OCI-LY1 (cell line): ENCODE measurements at regions not wholly inside any gene's neighbourhood (a gene's known extent, or its start where the extent isn't known, plus 50 kb on each side); places are given as distances from the start of the nearest gene placed in this dataset.

ENCODE experiments used
- H2AFZ ChIP-seq: fragments of 200-600 bp; sonication (generic), shearing (Covaris generic); 2 replicates; pipeline ENCODE4 v1.6.0; 2014; ENCODE audit warnings: antibody characterized with exemption, mild to moderate bottlenecking, low read length
- H3F3A ChIP-seq: fragments of 200-600 bp; sonication (generic), shearing (Covaris generic); 2 replicates; pipeline ENCODE4 v1.6.0; 2014; ENCODE audit warnings: mild to moderate bottlenecking, antibody characterized with exemption, low read length, moderate library complexity; ENCODE audit not compliant: insufficient read depth
- H3K27ac ChIP-seq: fragments of 200-600 bp; sonication (generic); 2 replicates; pipeline ENCODE4 v1.5.1; 2014; ENCODE audit warnings: low read length, mixed run types, mild to moderate bottlenecking, low read depth; ENCODE audit not compliant: poor library complexity, severe bottlenecking
- H3K27me3 ChIP-seq: fragments of 200-600 bp; sonication (generic); 2 replicates; pipeline ENCODE4 v1.6.0; 2014; ENCODE audit warnings: antibody characterized with exemption, mild to moderate bottlenecking, low read length, moderate library complexity; ENCODE audit not compliant: insufficient read depth
- H3K36me3 ChIP-seq: fragments of 200-600 bp; sonication (generic); 2 replicates; pipeline ENCODE4 v1.6.1; 2014; ENCODE audit warnings: mild to moderate bottlenecking, antibody characterized with exemption, low read length, moderate library complexity, mixed read lengths; ENCODE audit not compliant: insufficient read depth
- H3K4me1 ChIP-seq: fragments of 200-600 bp; sonication (generic); 2 replicates; pipeline ENCODE4 v1.5.1; 2014; ENCODE audit warnings: mild to moderate bottlenecking, low read length, moderate library complexity; ENCODE audit not compliant: insufficient read depth, severe bottlenecking
- H3K4me2 ChIP-seq: fragments of 200-600 bp; sonication (generic), shearing (Covaris generic); 2 replicates; pipeline ENCODE4 v1.6.1; 2014; ENCODE audit warnings: low read length
- H3K4me3 ChIP-seq: fragments of 200-600 bp; sonication (generic); 2 replicates; pipeline ENCODE4 v1.5.1; 2014; ENCODE audit warnings: low read length, low read depth, mild to moderate bottlenecking, mixed read lengths; ENCODE audit not compliant: poor library complexity, severe bottlenecking
- H3K79me2 ChIP-seq: fragments of 200-600 bp; shearing (Covaris generic); 2 replicates; pipeline ENCODE4 v1.6.1; 2016; ENCODE audit warnings: mixed run types, low read length, mixed read lengths; ENCODE audit not compliant: insufficient read depth
- H3K9ac ChIP-seq: fragments of 200-600 bp; sonication (generic), shearing (Covaris generic); 2 replicates; pipeline ENCODE4 v1.6.1; 2014; ENCODE audit warnings: mild to moderate bottlenecking, low read length, mixed read lengths
- H3K9me2 ChIP-seq: fragments of 200-600 bp; sonication (generic), shearing (Covaris generic); 2 replicates; pipeline ENCODE4 v1.6.1; 2014; ENCODE audit warnings: low read depth, mild to moderate bottlenecking, low read length, mixed read lengths
- H3K9me3 ChIP-seq: fragments of 200-600 bp; shearing (Covaris generic); 2 replicates; pipeline ENCODE4 v1.6.1; 2014; ENCODE audit warnings: low read length, mixed read lengths
- H4K20me1 ChIP-seq: fragments of 200-600 bp; sonication (generic), shearing (Covaris generic); 2 replicates; pipeline ENCODE4 v1.6.0; 2016; ENCODE audit warnings: mild to moderate bottlenecking, low read length; ENCODE audit not compliant: insufficient read depth
- EZH2 ChIP-seq: fragments of 200-600 bp; sonication (generic), shearing (Covaris generic); IDR thresholded peaks from 2 replicates; pipeline ENCODE4 v1.8.0; 2017; ENCODE audit warnings: borderline replicate concordance, mixed run types, mild to moderate bottlenecking, antibody characterized with exemption, low read length, moderate library complexity, mixed read lengths
- TF ChIP-seq, protein P1 (sequence below): fragments of 200-600 bp; sonication (generic), shearing (Covaris generic); IDR thresholded peaks from 2 replicates; pipeline ENCODE4 v1.5.1; 2017; ENCODE audit warnings: mild to moderate bottlenecking, antibody characterized with exemption, low read length, moderate library complexity, mixed read lengths

- H3K9me2 ChIP-seq, result no peaks in the 10 kb centered on the region; the same call in 1 of the 2 replicates
- H4K20me1 ChIP-seq, result no peaks in the 10 kb centered on the region
- H3K4me1 ChIP-seq, result no peaks in the 10 kb centered on the region
- H3K79me2 ChIP-seq, result no peaks in the 10 kb centered on the region
- H3K9ac ChIP-seq, result no peak overlapping the region
- H3K27ac ChIP-seq, result no peak overlapping the region
- no peaks in the 10 kb centered on the region for H3K27me3 ChIP-seq
- H2AFZ ChIP-seq, result no peak overlapping the region
- no peaks in the 10 kb centered on the region for H3F3A ChIP-seq
- TF ChIP-seq EZH2, result no peak
- TF ChIP-seq, protein P1, sequence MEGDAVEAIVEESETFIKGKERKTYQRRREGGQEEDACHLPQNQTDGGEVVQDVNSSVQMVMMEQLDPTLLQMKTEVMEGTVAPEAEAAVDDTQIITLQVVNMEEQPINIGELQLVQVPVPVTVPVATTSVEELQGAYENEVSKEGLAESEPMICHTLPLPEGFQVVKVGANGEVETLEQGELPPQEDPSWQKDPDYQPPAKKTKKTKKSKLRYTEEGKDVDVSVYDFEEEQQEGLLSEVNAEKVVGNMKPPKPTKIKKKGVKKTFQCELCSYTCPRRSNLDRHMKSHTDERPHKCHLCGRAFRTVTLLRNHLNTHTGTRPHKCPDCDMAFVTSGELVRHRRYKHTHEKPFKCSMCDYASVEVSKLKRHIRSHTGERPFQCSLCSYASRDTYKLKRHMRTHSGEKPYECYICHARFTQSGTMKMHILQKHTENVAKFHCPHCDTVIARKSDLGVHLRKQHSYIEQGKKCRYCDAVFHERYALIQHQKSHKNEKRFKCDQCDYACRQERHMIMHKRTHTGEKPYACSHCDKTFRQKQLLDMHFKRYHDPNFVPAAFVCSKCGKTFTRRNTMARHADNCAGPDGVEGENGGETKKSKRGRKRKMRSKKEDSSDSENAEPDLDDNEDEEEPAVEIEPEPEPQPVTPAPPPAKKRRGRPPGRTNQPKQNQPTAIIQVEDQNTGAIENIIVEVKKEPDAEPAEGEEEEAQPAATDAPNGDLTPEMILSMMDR, result no peak
- no peaks in the 10 kb centered on the region for H3K9me3 ChIP-seq
- H3K4me2 ChIP-seq, result no peak overlapping the region
- no peak overlapping the region for H3K4me3 ChIP-seq
- no peaks in the 10 kb centered on the region for H3K36me3 ChIP-seq
These were observed 181.8 kb upstream of the MEF2C start for GRCh38 chr5:89064736-89065135.

DNA sequence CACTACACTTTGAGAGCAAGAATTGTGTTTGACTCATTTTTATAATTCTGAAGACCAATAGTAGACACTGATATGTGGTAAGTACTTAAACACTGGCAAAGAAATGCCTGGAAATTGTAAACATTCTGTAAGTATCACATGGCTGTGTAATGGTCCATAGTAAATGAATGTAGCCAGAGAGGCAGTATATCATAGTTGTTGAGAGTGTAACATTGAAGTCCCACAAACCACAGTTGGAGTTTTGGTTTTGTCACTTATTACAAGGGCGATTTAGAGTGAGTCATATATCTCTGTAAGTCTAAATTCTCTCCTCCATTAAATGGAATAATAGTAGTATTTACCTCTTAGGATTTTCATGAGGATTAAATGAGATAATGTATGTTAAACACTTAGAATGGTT lies 181.1 kb upstream of the MEF2C start:
- Histone ChIP-seq H2AFZ (no peak overlapping the region), H3K79me2 (no peaks in the 10 kb centered on the region), H3K27ac (no peak overlapping the region), H3K4me3 (no peak overlapping the region), H3K4me2 (no peak overlapping the region), H3F3A (no peaks in the 10 kb centered on the region), H4K20me1 (no peaks in the 10 kb centered on the region), H3K9me2 (no peaks in the 10 kb centered on the region; the same call in 1 of the 2 replicates), H3K4me1 (no peaks in the 10 kb centered on the region), H3K36me3 (no peaks in the 10 kb centered on the region), H3K9ac (no peak overlapping the region), H3K9me3 (no peaks in the 10 kb centered on the region), H3K27me3 (no peaks in the 10 kb centered on the region)
- no peak for TF ChIP-seq EZH2
- TF ChIP-seq, protein P1, result no peak

DNA sequence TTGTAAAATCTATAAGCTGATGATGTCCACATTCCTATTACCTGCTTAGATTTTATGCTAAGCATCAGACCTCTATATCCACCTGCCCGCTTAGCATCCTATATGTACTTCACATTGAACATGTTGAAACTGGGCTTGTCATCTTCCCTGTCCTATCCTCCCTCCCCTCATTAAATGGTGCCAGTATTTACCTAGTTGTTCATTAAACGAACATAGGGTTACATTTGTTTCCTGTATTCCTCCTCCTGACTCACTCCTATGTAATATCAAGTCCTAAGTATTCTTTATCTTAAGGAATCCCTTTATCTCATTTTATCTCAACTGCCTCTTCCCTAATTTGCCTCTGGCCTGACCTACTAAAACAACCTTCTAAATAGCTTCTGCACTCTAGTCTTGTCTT lies 177.8 kb upstream of the MEF2C start:
- Histone ChIP-seq H3K9me2 (no peaks in the 10 kb centered on the region; the same call in 1 of the 2 replicates), H3K9ac (no peak overlapping the region), H3K79me2 (no peaks in the 10 kb centered on the region), H3K4me3 (no peak overlapping the region), H3K27ac (no peak overlapping the region), H3K36me3 (no peaks in the 10 kb centered on the region), H3F3A (no peaks in the 10 kb centered on the region), H2AFZ (no peak overlapping the region), H4K20me1 (no peaks in the 10 kb centered on the region), H3K9me3 (no peaks in the 10 kb centered on the region), H3K4me2 (no peak overlapping the region), H3K4me1 (no peaks in the 10 kb centered on the region), H3K27me3 (no peaks in the 10 kb centered on the region)
- TF ChIP-seq EZH2, result no peak
- TF ChIP-seq, protein P1, result no peak
